ENCODE measurements at regions not wholly inside any gene's neighbourhood (a gene's known extent, or its start where the extent isn't known, plus 50 kb on each side); places are given as distances from the start of the nearest gene placed in this dataset.

DNA sequence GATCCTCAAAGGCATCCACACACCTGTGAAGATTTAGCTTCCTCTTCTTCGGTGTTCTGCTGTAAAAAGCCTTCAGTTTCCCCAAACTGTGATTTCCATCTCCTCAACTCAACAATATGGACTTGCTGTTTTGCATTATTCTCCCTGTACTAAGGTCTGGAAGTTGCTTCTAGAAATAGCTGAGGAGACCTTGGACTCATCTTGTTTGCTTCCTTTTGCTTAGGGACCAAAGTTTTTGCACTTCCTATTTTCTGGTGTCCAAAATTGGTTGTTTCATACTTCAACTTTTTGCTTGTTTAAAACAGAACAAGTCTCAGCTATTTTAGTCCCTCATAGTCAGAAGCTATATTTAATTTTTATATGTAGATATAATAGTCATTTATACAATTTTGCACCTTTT is 201.9 kb upstream of the COPS8 start:
- no peaks in the 10 kb centered on the region for H3K36me3 ChIP-seq (ENCODE audit: insufficient read depth in 1 of 2, low read depth in 1 of 2)
- no peaks in the 10 kb centered on the region for H3K27me3 ChIP-seq (ENCODE audit: insufficient read depth in 3 of 3, low read length in 2 of 3)
- DNase-seq (no peak), ATAC-seq (no peak)
- H3K27ac ChIP-seq, result no peak overlapping the region
- no peak for TF ChIP-seq CTCF (IDR thresholded peaks at IDR 0.05)
- WGBS, 3 donors, result 74 to 91% (median 81%) methylated on average over 1 of the region's 1 CpG
- intact Hi-C loops (cut with DNase I), result no loop called here
- peaks cover 15% of the 10 kb centered on the region for H3K4me1 ChIP-seq
- no peaks in the 10 kb centered on the region for H3K9me3 ChIP-seq
- no peak overlapping the region for H3K4me3 ChIP-seq

DNA sequence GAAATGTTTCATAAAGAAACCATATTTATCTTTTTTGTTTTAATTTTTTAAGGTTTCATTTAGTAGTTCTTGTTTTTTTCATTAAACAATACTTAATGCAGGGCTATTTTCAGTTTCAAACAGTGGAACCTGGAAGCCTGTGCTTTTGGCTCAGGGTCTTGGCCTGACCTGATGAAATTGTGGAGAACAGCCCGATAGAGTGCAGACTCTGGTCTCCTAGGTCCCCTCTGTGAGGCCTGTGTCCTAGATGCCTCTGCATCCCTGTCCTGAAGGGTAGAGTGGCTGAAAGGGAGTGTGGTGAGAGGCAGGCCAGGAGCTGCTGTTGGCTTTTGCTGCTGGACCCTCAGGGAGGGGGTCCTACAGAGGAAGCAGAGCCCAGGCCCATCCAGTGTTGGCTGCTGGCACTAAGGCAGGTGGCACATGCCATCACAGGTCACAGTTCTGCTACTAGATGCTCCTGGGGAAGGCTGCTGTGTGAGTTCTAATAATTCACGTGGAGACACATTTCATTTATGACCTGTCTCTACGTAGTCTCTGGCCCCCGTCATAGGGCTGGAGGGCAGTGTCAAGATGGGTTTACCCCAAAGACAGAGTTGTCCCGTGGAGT is 201.0 kb upstream of the COPS8 start:
- TF ChIP-seq CTCF (IDR thresholded peaks at IDR 0.05), result no peak
- no peak for DNase-seq
- no peaks in the 10 kb centered on the region for H3K9me3 ChIP-seq
- H3K4me1 ChIP-seq, result peaks cover 15% of the 10 kb centered on the region
- no peaks in the 10 kb centered on the region for H3K36me3 ChIP-seq (ENCODE audit: insufficient read depth in 1 of 2, low read depth in 1 of 2)
- intact Hi-C loops (cut with DNase I), result no loop called here
- no peak overlapping the region for H3K27ac ChIP-seq
- H3K4me3 ChIP-seq, result no peak overlapping the region
- no peaks in the 10 kb centered on the region for H3K27me3 ChIP-seq (ENCODE audit: insufficient read depth in 3 of 3, low read length in 2 of 3)
- 71 to 79% (median 73%) methylated on average over 5 of the region's 5 CpGs for WGBS, 3 donors
- ATAC-seq, result no peak

DNA sequence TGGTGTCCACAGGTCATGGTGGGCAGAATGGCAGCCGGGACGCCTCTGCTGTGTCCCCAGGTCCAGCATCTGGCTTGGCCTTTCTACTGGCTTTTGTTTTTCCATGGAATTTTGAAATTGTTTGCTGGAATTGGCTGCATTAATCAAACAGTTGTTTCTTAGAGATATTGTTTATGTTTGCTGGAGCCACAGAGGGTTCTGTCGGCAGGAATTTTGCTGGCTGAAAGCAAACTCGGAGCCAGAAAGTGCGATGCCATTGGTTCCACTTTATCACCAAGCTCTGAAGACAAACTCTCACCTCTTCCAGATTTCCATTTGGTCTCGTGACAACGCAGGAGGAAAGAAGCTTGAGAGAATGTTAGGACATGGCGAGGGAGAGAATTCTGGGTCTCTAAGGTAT is 199.2 kb upstream of the COPS8 start:
- Histone ChIP-seq H3K4me1 (peaks cover 15% of the 10 kb centered on the region), H3K36me3 (ENCODE audit: insufficient read depth in 1 of 2, low read depth in 1 of 2) (no peaks in the 10 kb centered on the region), H3K4me3 (no peak overlapping the region), H3K27ac (no peak overlapping the region), H3K27me3 (ENCODE audit: insufficient read depth in 3 of 3, low read length in 2 of 3) (no peaks in the 10 kb centered on the region), H3K9me3 (no peaks in the 10 kb centered on the region)
- WGBS, 3 donors, result 77 to 83% (median 80%) methylated on average over 8 of the region's 8 CpGs
- ATAC-seq (no peak), DNase-seq (no peak)
- intact Hi-C loops (cut with DNase I), result no loop called here
- TF ChIP-seq CTCF (IDR thresholded peaks at IDR 0.05), result no peak

DNA sequence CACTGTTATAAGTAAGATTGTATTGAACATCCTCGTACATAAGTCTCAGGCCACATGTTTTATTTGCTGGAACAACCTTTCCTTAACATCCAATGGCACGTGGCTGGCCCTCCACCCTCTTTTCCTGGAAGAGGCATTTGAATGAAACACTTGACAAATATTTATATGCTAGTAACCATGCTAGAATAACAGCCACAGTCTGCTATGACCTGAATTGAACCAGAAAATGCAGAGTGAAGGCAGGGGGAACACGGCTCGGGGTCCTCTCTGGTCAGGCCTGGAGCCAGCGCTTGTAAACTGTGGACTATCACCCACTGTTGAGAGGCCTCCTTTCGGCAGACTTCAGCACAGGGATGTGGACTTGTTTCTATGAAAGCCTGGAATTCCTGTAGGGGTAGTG is 198.2 kb upstream of the COPS8 start:
- peak in 1 of 2 donors; percentile 51 for DNase-seq
- H3K4me3 ChIP-seq, result peak overlapping the region; percentile 6
- no peak for TF ChIP-seq CTCF (IDR thresholded peaks at IDR 0.05)
- H3K4me1 ChIP-seq, result peaks cover 15% of the 10 kb centered on the region
- intact Hi-C loops (cut with DNase I), result no loop called here
- no peaks in the 10 kb centered on the region for H3K27me3 ChIP-seq (ENCODE audit: insufficient read depth in 3 of 3, low read length in 2 of 3)
- H3K36me3 ChIP-seq (ENCODE audit: insufficient read depth in 1 of 2, low read depth in 1 of 2), result no peaks in the 10 kb centered on the region
- WGBS, 3 donors, result 43 to 53% (median 45%) methylated on average over 6 of the region's 6 CpGs
- no peaks in the 10 kb centered on the region for H3K9me3 ChIP-seq
- peak; percentile 33 to 59 (median 44) for ATAC-seq
- peak overlapping the region; percentile 78 for H3K27ac ChIP-seq

Data from psoas muscle (tissue), 7 donors.